ENCODE measurements at regions not wholly inside any gene's neighbourhood (a gene's known extent, or its start where the extent isn't known, plus 50 kb on each side); places are given as distances from the start of the nearest gene placed in this dataset.
"Not testable (repeated sequence)": the region's sequence is repeated elsewhere in the genome, so short reads cannot be mapped to it uniquely, and the experiment has no call there.

- H3K36me3 ChIP-seq (ENCODE audit: control insufficient read depth, insufficient read depth, low read length) = no peaks in the 10 kb centered on the region
- no peaks in the 10 kb centered on the region for H3K27me3 ChIP-seq (ENCODE audit: control insufficient read depth, insufficient read depth, low read length)
- DNase-seq (ENCODE audit: low read depth) (no peak), FAIRE-seq (no peak)
- TF ChIP-seq, protein P1, sequence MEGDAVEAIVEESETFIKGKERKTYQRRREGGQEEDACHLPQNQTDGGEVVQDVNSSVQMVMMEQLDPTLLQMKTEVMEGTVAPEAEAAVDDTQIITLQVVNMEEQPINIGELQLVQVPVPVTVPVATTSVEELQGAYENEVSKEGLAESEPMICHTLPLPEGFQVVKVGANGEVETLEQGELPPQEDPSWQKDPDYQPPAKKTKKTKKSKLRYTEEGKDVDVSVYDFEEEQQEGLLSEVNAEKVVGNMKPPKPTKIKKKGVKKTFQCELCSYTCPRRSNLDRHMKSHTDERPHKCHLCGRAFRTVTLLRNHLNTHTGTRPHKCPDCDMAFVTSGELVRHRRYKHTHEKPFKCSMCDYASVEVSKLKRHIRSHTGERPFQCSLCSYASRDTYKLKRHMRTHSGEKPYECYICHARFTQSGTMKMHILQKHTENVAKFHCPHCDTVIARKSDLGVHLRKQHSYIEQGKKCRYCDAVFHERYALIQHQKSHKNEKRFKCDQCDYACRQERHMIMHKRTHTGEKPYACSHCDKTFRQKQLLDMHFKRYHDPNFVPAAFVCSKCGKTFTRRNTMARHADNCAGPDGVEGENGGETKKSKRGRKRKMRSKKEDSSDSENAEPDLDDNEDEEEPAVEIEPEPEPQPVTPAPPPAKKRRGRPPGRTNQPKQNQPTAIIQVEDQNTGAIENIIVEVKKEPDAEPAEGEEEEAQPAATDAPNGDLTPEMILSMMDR (IDR thresholded peaks at IDR 0.05; ENCODE audit: insufficient read depth, low read length, severe bottlenecking) = no peak
- H3K4me3 ChIP-seq (ENCODE audit: low read depth, low read length) = no peak overlapping the region
Measured at GRCh38 chr9:103210607-103211006, 215.5 kb downstream of the CYLC2 start.

DNA sequence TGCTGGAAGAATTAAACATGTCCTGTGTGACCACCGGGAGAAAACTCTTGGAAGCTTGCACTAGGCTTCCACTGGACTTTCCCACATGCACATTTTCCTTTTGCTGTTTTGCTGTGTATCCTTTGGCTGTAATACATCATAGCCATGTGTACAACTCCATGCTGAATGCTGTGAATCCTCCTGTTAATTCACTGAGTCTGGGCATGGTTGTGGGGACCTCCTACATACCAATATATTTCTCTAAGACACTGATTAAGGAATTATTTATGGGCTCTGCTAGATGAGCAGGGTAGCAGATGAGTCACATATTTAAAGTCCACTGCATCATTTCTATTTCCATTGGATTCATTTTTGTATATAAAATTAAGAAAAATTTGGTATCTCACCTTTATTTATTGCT lies 220.1 kb downstream of the CYLC2 start:
- H3K4me3 ChIP-seq (ENCODE audit: low read depth, low read length) = no peak overlapping the region
- no peaks in the 10 kb centered on the region for H3K27me3 ChIP-seq (ENCODE audit: control insufficient read depth, insufficient read depth, low read length)
- DNase-seq (ENCODE audit: low read depth) = no peak
- TF ChIP-seq, protein P1 (IDR thresholded peaks at IDR 0.05; ENCODE audit: insufficient read depth, low read length, severe bottlenecking) = no peak
- H3K36me3 ChIP-seq (ENCODE audit: control insufficient read depth, insufficient read depth, low read length) = no peaks in the 10 kb centered on the region
- FAIRE-seq = no peak

GRCh38 chr9:103225702-103226646 lies 230.8 kb downstream of the CYLC2 start:
- no peak for DNase-seq (ENCODE audit: low read depth)
- H3K27me3 ChIP-seq (ENCODE audit: control insufficient read depth, insufficient read depth, low read length) = no peaks in the 10 kb centered on the region
- no peak for FAIRE-seq
- no peaks in the 10 kb centered on the region for H3K36me3 ChIP-seq (ENCODE audit: control insufficient read depth, insufficient read depth, low read length)
- no peak overlapping the region for H3K4me3 ChIP-seq (ENCODE audit: low read depth, low read length)
- TF ChIP-seq, protein P1 (IDR thresholded peaks at IDR 0.05; ENCODE audit: insufficient read depth, low read length, severe bottlenecking) = no peak

- TF ChIP-seq, protein P1 (IDR thresholded peaks at IDR 0.05; ENCODE audit: insufficient read depth, low read length, severe bottlenecking) = no peak
- no peaks in the 10 kb centered on the region for H3K36me3 ChIP-seq (ENCODE audit: control insufficient read depth, insufficient read depth, low read length)
- no peaks in the 10 kb centered on the region for H3K27me3 ChIP-seq (ENCODE audit: control insufficient read depth, insufficient read depth, low read length)
- H3K4me3 ChIP-seq (ENCODE audit: low read depth, low read length) = no peak overlapping the region
- FAIRE-seq (no peak), DNase-seq (ENCODE audit: low read depth) (no peak)
Measured at GRCh38 chr9:103226647-103227013, 231.5 kb downstream of the CYLC2 start.

DNA sequence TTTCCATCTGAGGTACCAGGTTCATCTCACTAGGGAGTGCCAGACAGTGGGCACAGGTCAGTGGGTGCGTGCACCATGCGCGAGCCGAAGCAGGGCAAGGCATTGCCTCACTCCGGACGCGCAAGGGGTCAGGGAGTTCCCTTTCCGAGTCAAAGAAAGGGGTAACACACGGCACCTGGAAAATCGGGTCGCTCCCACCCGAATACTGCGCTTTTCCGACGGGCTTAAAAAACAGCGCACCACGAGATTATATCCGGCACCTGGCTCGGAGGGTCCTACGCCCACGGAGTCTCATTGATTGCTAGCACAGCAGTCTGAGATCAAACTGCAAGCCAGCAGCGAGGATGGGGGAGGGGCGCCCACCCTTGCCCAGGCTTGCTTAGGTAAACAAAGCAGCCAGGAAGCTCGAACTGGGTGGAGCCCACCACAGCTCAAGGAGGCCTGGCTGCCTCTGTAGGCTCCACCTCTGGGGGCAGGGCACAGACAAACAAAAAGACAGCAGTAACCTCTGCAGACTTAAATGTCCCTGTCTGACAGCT lies 242.5 kb downstream of the CYLC2 start:
- FAIRE-seq; DNase-seq (ENCODE audit: low read depth); H3K4me3 ChIP-seq (ENCODE audit: low read depth, low read length); H3K36me3 ChIP-seq (ENCODE audit: control insufficient read depth, insufficient read depth, low read length); H3K27me3 ChIP-seq (ENCODE audit: control insufficient read depth, insufficient read depth, low read length): not testable (repeated sequence)

- H3K36me3 ChIP-seq (ENCODE audit: control insufficient read depth, insufficient read depth, low read length) = no peaks in the 10 kb centered on the region
- TF ChIP-seq, protein P1 (IDR thresholded peaks at IDR 0.05; ENCODE audit: insufficient read depth, low read length, severe bottlenecking) = no peak
- FAIRE-seq (no peak), DNase-seq (ENCODE audit: low read depth) (peak; percentile 24)
- no peaks in the 10 kb centered on the region for H3K27me3 ChIP-seq (ENCODE audit: control insufficient read depth, insufficient read depth, low read length)
- no peak overlapping the region for H3K4me3 ChIP-seq (ENCODE audit: low read depth, low read length)
Measured at GRCh38 chr9:103242025-103242424, 246.9 kb downstream of the CYLC2 start.

Data from bronchial epithelial cell (primary cell).